HG03159 (cell line): ENCODE measurements at regions not wholly inside any gene's neighbourhood (a gene's known extent, or its start where the extent isn't known, plus 50 kb on each side); places are given as distances from the start of the nearest gene placed in this dataset.

Experiments
- ATAC-seq: cut with Tn5 transposase; IDR thresholded peaks from one replicate; pipeline ENCODE4 v1.9.1; 2021; ENCODE audit warnings: mild to moderate bottlenecking, moderate library complexity; ENCODE audit not compliant: unreplicated experiment

GRCh38 chr4:36704289-36704688 lies 422.9 kb downstream of the DTHD1 start:
- ATAC-seq = no peak

- ATAC-seq = no peak
These were observed 428.6 kb downstream of the DTHD1 start for GRCh38 chr4:36709991-36710390.

- no peak for ATAC-seq
These were observed 430.6 kb downstream of the DTHD1 start for GRCh38 chr4:36712013-36712412.

- ATAC-seq = no peak
These were observed 435.5 kb downstream of the DTHD1 start for GRCh38 chr4:36716874-36717273.

GRCh38 chr4:36719425-36719824 lies 438.0 kb downstream of the DTHD1 start:
- ATAC-seq = no peak

GRCh38 chr4:36722986-36723385 lies 441.6 kb downstream of the DTHD1 start:
- ATAC-seq = no peak

GRCh38 chr4:36734334-36734733 lies 452.9 kb downstream of the DTHD1 start:
- ATAC-seq = no peak

GRCh38 chr4:36737691-36738090 lies 456.3 kb downstream of the DTHD1 start:
- no peak for ATAC-seq

GRCh38 chr4:36740796-36741310 lies 459.4 kb downstream of the DTHD1 start:
- no peak for ATAC-seq

- ATAC-seq = no peak
These were observed 466.1 kb downstream of the DTHD1 start for GRCh38 chr4:36747277-36748129.

- no peak for ATAC-seq
These were observed 471.6 kb downstream of the DTHD1 start for GRCh38 chr4:36753048-36753447.

GRCh38 chr4:36757580-36758311 lies 476.3 kb downstream of the DTHD1 start:
- ATAC-seq = no peak

- ATAC-seq = no peak
These were observed 477.1 kb downstream of the DTHD1 start for GRCh38 chr4:36758312-36759178.

GRCh38 chr4:36761607-36762006 lies 480.2 kb downstream of the DTHD1 start:
- no peak for ATAC-seq

- no peak for ATAC-seq
These were observed 480.7 kb upstream of the NWD2 start for GRCh38 chr4:36763814-36764213.

GRCh38 chr4:36767596-36767995 lies 476.9 kb upstream of the NWD2 start:
- ATAC-seq = no peak

GRCh38 chr4:36771411-36772153 lies 473.0 kb upstream of the NWD2 start:
- ATAC-seq = peak; percentile 50

- ATAC-seq = peak; percentile 34
These were observed 472.4 kb upstream of the NWD2 start for GRCh38 chr4:36772154-36772516.

GRCh38 chr4:36773467-36773866 lies 471.1 kb upstream of the NWD2 start:
- no peak for ATAC-seq

- no peak for ATAC-seq
These were observed 469.0 kb upstream of the NWD2 start for GRCh38 chr4:36775544-36775943.
